ENCODE measurements at regions not wholly inside any gene's neighbourhood (a gene's known extent, or its start where the extent isn't known, plus 50 kb on each side); places are given as distances from the start of the nearest gene placed in this dataset.

- no peak overlapping the region for H3K4me3 ChIP-seq (ENCODE audit: low read length)
- no peaks in the 10 kb centered on the region for H3K36me3 ChIP-seq (ENCODE audit: control insufficient read depth, insufficient read depth, low read length)
- no peak overlapping the region for H3K27ac ChIP-seq (ENCODE audit: low read length)
- H3K27me3 ChIP-seq (ENCODE audit: control insufficient read depth, insufficient read depth, low read length): peaks cover 2% of the 10 kb centered on the region
- no peak overlapping the region for H3K27ac Mint-ChIP-seq
- no peaks in the 10 kb centered on the region for H3K4me1 Mint-ChIP-seq
- no peak for TF ChIP-seq CTCF (IDR thresholded peaks at IDR 0.05)
- no peaks in the 10 kb centered on the region for H3K9me3 Mint-ChIP-seq
- intact Hi-C loops (cut with micrococcal nuclease): no loop called here
- no peaks in the 10 kb centered on the region for H3K36me3 Mint-ChIP-seq
- peaks cover 22 to 55% of the 10 kb centered on the region in 2 donors for H3K27me3 Mint-ChIP-seq (ENCODE audit: low read depth in 2 of 2)
- 77% methylated on average over 8 of the region's 8 CpGs for WGBS (ENCODE audit: insufficient coverage)
- H3K4me3 Mint-ChIP-seq: no peak overlapping the region
- ATAC-seq (no peak), DNase-seq (no peak)
- no peaks in the 10 kb centered on the region for H3K4me1 ChIP-seq (ENCODE audit: control insufficient read depth, insufficient read depth, low read length)
- H3K9me3 ChIP-seq (ENCODE audit: control insufficient read depth, insufficient read depth, low read length): no peaks in the 10 kb centered on the region
Measured at GRCh38 chr11:11758603-11759196, 83.1 kb upstream of the USP47 start.

- intact Hi-C loops (cut with micrococcal nuclease): no loop called here
- Mint-ChIP-seq H3K36me3 (no peaks in the 10 kb centered on the region), H3K27me3 (ENCODE audit: low read depth in 2 of 2) (peaks cover 21 to 58% of the 10 kb centered on the region in 2 donors), H3K27ac (no peak overlapping the region), H3K4me3 (no peak overlapping the region), H3K9me3 (no peaks in the 10 kb centered on the region), H3K4me1 (no peaks in the 10 kb centered on the region)
- Histone ChIP-seq H3K27me3 (ENCODE audit: control insufficient read depth, insufficient read depth, low read length) (no peaks in the 10 kb centered on the region), H3K9me3 (ENCODE audit: control insufficient read depth, insufficient read depth, low read length) (no peaks in the 10 kb centered on the region), H3K4me3 (ENCODE audit: low read length) (no peak overlapping the region), H3K27ac (ENCODE audit: low read length) (no peak overlapping the region), H3K36me3 (ENCODE audit: control insufficient read depth, insufficient read depth, low read length) (no peaks in the 10 kb centered on the region), H3K4me1 (ENCODE audit: control insufficient read depth, insufficient read depth, low read length) (no peaks in the 10 kb centered on the region)
- TF ChIP-seq CTCF (IDR thresholded peaks at IDR 0.05): no peak
- DNase-seq (no peak), ATAC-seq (no peak)
- WGBS (ENCODE audit: insufficient coverage): 85% methylated on average over 3 of the region's 3 CpGs
Measured at GRCh38 chr11:11757909-11758308, 83.9 kb upstream of the USP47 start.

GRCh38 chr11:11756718-11757117, 85.1 kb upstream of the USP47 start:
- 69% methylated on average over 3 of the region's 3 CpGs for WGBS (ENCODE audit: insufficient coverage)
- Histone ChIP-seq H3K9me3 (ENCODE audit: control insufficient read depth, insufficient read depth, low read length) (no peaks in the 10 kb centered on the region), H3K27me3 (ENCODE audit: control insufficient read depth, insufficient read depth, low read length) (no peaks in the 10 kb centered on the region), H3K27ac (ENCODE audit: low read length) (no peak overlapping the region), H3K4me3 (ENCODE audit: low read length) (no peak overlapping the region), H3K36me3 (ENCODE audit: control insufficient read depth, insufficient read depth, low read length) (no peaks in the 10 kb centered on the region), H3K4me1 (ENCODE audit: control insufficient read depth, insufficient read depth, low read length) (no peaks in the 10 kb centered on the region)
- DNase-seq: no peak
- no peaks in the 10 kb centered on the region for H3K9me3 Mint-ChIP-seq
- no peak for TF ChIP-seq CTCF (IDR thresholded peaks at IDR 0.05)
- H3K36me3 Mint-ChIP-seq: no peaks in the 10 kb centered on the region
- no peak overlapping the region for H3K4me3 Mint-ChIP-seq
- H3K27me3 Mint-ChIP-seq (ENCODE audit: low read depth in 2 of 2): peaks cover 15 to 48% of the 10 kb centered on the region in 2 donors
- H3K4me1 Mint-ChIP-seq: no peaks in the 10 kb centered on the region
- ATAC-seq: no peak
- intact Hi-C loops (cut with micrococcal nuclease): no loop called here
- no peak overlapping the region for H3K27ac Mint-ChIP-seq

- ATAC-seq (no peak), DNase-seq (no peak)
- no peaks in the 10 kb centered on the region for H3K36me3 Mint-ChIP-seq
- no peaks in the 10 kb centered on the region for H3K36me3 ChIP-seq (ENCODE audit: control insufficient read depth, insufficient read depth, low read length)
- intact Hi-C loops (cut with micrococcal nuclease): no loop called here
- TF ChIP-seq CTCF (IDR thresholded peaks at IDR 0.05): no peak
- peaks cover 8 to 41% of the 10 kb centered on the region in 2 donors for H3K27me3 Mint-ChIP-seq (ENCODE audit: low read depth in 2 of 2)
- H3K9me3 ChIP-seq (ENCODE audit: control insufficient read depth, insufficient read depth, low read length): no peaks in the 10 kb centered on the region
- no peaks in the 10 kb centered on the region for H3K9me3 Mint-ChIP-seq
- no peaks in the 10 kb centered on the region for H3K27me3 ChIP-seq (ENCODE audit: control insufficient read depth, insufficient read depth, low read length)
- 84% methylated on average over 5 of the region's 5 CpGs for WGBS (ENCODE audit: insufficient coverage)
- no peak overlapping the region for H3K27ac Mint-ChIP-seq
- no peak overlapping the region for H3K4me3 ChIP-seq (ENCODE audit: low read length)
- H3K27ac ChIP-seq (ENCODE audit: low read length): no peak overlapping the region
- H3K4me1 Mint-ChIP-seq: no peaks in the 10 kb centered on the region
- no peaks in the 10 kb centered on the region for H3K4me1 ChIP-seq (ENCODE audit: control insufficient read depth, insufficient read depth, low read length)
- no peak overlapping the region for H3K4me3 Mint-ChIP-seq
Measured at GRCh38 chr11:11755871-11756270, 85.9 kb upstream of the USP47 start.

Data from natural killer cell (primary cell).